ENCODE measurements at regions not wholly inside any gene's neighbourhood (a gene's known extent, or its start where the extent isn't known, plus 50 kb on each side); places are given as distances from the start of the nearest gene placed in this dataset.

- TF ChIP-seq CTCF (IDR thresholded peaks at IDR 0.05) = no peak
- TF ChIP-seq POLR2A (IDR thresholded peaks at IDR 0.05) = no peak
- no peak for TF ChIP-seq POLR2AphosphoS5 (IDR thresholded peaks at IDR 0.05; ENCODE audit: insufficient read depth in 1 of 2, low read depth in 1 of 2)
- Histone ChIP-seq H3K36me3 (no peaks in the 10 kb centered on the region), H3K27me3 (no peaks in the 10 kb centered on the region), H3K27ac (no peak overlapping the region), H3K9me3 (no peaks in the 10 kb centered on the region), H3K4me1 (no peaks in the 10 kb centered on the region), H3K4me3 (no peak overlapping the region)
- intact Hi-C loops (cut with DNase I) = no loop called here
- no peak for DNase-seq (ENCODE audit: extremely low spot score in 2 of 2)
Measured at GRCh38 chr2:228846161-228846560, 424.9 kb downstream of the PID1 start.

- no peak overlapping the region for H3K27ac ChIP-seq
- no peaks in the 10 kb centered on the region for H3K27me3 ChIP-seq
- no peak overlapping the region for H3K4me3 ChIP-seq
- DNase-seq (ENCODE audit: extremely low spot score in 2 of 2) = no peak
- intact Hi-C loops (cut with DNase I) = no loop called here
- no peaks in the 10 kb centered on the region for H3K4me1 ChIP-seq
- no peaks in the 10 kb centered on the region for H3K36me3 ChIP-seq
- TF ChIP-seq POLR2AphosphoS5 (IDR thresholded peaks at IDR 0.05; ENCODE audit: insufficient read depth in 1 of 2, low read depth in 1 of 2) (no peak), CTCF (IDR thresholded peaks at IDR 0.05) (no peak), POLR2A (IDR thresholded peaks at IDR 0.05) (no peak)
- no peaks in the 10 kb centered on the region for H3K9me3 ChIP-seq
Measured at GRCh38 chr2:228845162-228845925, 425.7 kb downstream of the PID1 start.

GRCh38 chr2:228841877-228842276 is 429.2 kb downstream of the PID1 start:
- TF ChIP-seq CTCF (IDR thresholded peaks at IDR 0.05) (no peak), POLR2AphosphoS5 (IDR thresholded peaks at IDR 0.05; ENCODE audit: insufficient read depth in 1 of 2, low read depth in 1 of 2) (no peak), POLR2A (IDR thresholded peaks at IDR 0.05) (no peak)
- no peaks in the 10 kb centered on the region for H3K9me3 ChIP-seq
- no peaks in the 10 kb centered on the region for H3K27me3 ChIP-seq
- no peaks in the 10 kb centered on the region for H3K4me1 ChIP-seq
- no peak for DNase-seq (ENCODE audit: extremely low spot score in 2 of 2)
- H3K36me3 ChIP-seq = no peaks in the 10 kb centered on the region
- intact Hi-C loops (cut with DNase I) = no loop called here
- H3K4me3 ChIP-seq = no peak overlapping the region
- no peak overlapping the region for H3K27ac ChIP-seq

GRCh38 chr2:228841475-228841874 is 429.6 kb downstream of the PID1 start:
- Histone ChIP-seq H3K27ac (no peak overlapping the region), H3K9me3 (no peaks in the 10 kb centered on the region), H3K4me3 (no peak overlapping the region), H3K36me3 (no peaks in the 10 kb centered on the region), H3K4me1 (no peaks in the 10 kb centered on the region), H3K27me3 (no peaks in the 10 kb centered on the region)
- no peak for DNase-seq (ENCODE audit: extremely low spot score in 2 of 2)
- TF ChIP-seq POLR2AphosphoS5 (IDR thresholded peaks at IDR 0.05; ENCODE audit: insufficient read depth in 1 of 2, low read depth in 1 of 2) = no peak
- no peak for TF ChIP-seq CTCF (IDR thresholded peaks at IDR 0.05)
- TF ChIP-seq POLR2A (IDR thresholded peaks at IDR 0.05) = no peak
- intact Hi-C loops (cut with DNase I) = no loop called here

- Histone ChIP-seq H3K27ac (no peak overlapping the region), H3K27me3 (no peaks in the 10 kb centered on the region), H3K36me3 (no peaks in the 10 kb centered on the region), H3K9me3 (no peaks in the 10 kb centered on the region), H3K4me1 (no peaks in the 10 kb centered on the region), H3K4me3 (no peak overlapping the region)
- no peak for TF ChIP-seq POLR2A (IDR thresholded peaks at IDR 0.05)
- TF ChIP-seq CTCF (IDR thresholded peaks at IDR 0.05) = no peak
- no peak for TF ChIP-seq POLR2AphosphoS5 (IDR thresholded peaks at IDR 0.05; ENCODE audit: insufficient read depth in 1 of 2, low read depth in 1 of 2)
- intact Hi-C loops (cut with DNase I) = no loop called here
- no peak for DNase-seq (ENCODE audit: extremely low spot score in 2 of 2)
Measured at GRCh38 chr2:228840743-228841114, 430.4 kb downstream of the PID1 start.

Data from vagina (tissue), 2 donors.